ENCODE measurements at regions not wholly inside any gene's neighbourhood (a gene's known extent, or its start where the extent isn't known, plus 50 kb on each side); places are given as distances from the start of the nearest gene placed in this dataset.
A peak's percentile ranks its signal among the peaks of the same experiment; 100 is the strongest.

GRCh38 chr10:128915630-128916029 is 551.4 kb upstream of the MGMT start:
- DNase-seq: no peak

GRCh38 chr10:128916383-128916782 is 550.7 kb upstream of the MGMT start:
- DNase-seq: no peak

GRCh38 chr10:128921389-128922022 is 545.5 kb upstream of the MGMT start:
- no peak for DNase-seq

- DNase-seq: no peak
These were observed 544.9 kb upstream of the MGMT start for GRCh38 chr10:128922172-128922571.

- DNase-seq: no peak
These were observed 544.3 kb upstream of the MGMT start for GRCh38 chr10:128922619-128923196.

GRCh38 chr10:128924918-128925317 is 542.1 kb upstream of the MGMT start:
- no peak for DNase-seq

- no peak for DNase-seq
These were observed 540.3 kb upstream of the MGMT start for GRCh38 chr10:128926711-128927110.

- DNase-seq: no peak
These were observed 539.4 kb upstream of the MGMT start for GRCh38 chr10:128927497-128928161.

GRCh38 chr10:128928231-128928836 is 538.7 kb upstream of the MGMT start:
- no peak for DNase-seq

GRCh38 chr10:128929131-128929530 is 537.9 kb upstream of the MGMT start:
- no peak for DNase-seq

GRCh38 chr10:128929767-128930166 is 537.3 kb upstream of the MGMT start:
- no peak for DNase-seq

GRCh38 chr10:128930515-128930914 is 536.5 kb upstream of the MGMT start:
- DNase-seq: no peak

GRCh38 chr10:128932071-128932820 is 534.8 kb upstream of the MGMT start:
- DNase-seq: no peak

GRCh38 chr10:128934492-128934891 is 532.5 kb upstream of the MGMT start:
- DNase-seq: no peak

- DNase-seq: no peak
These were observed 530.6 kb upstream of the MGMT start for GRCh38 chr10:128936392-128936791.

- no peak for DNase-seq
These were observed 528.5 kb upstream of the MGMT start for GRCh38 chr10:128938558-128938957.

- DNase-seq: no peak
These were observed 527.0 kb upstream of the MGMT start for GRCh38 chr10:128940081-128940480.

GRCh38 chr10:128943111-128943510 is 523.9 kb upstream of the MGMT start:
- peak in 23 of 56 donors; percentile 2 to 55 (median 23) for DNase-seq

GRCh38 chr10:128945398-128945797 is 521.6 kb upstream of the MGMT start:
- no peak for DNase-seq

GRCh38 chr10:128950159-128950915 is 516.7 kb upstream of the MGMT start:
- no peak for DNase-seq

- no peak for DNase-seq
These were observed 516.1 kb upstream of the MGMT start for GRCh38 chr10:128950916-128951275.
